Suprapubic skin (tissue), 4 donors: ENCODE measurements at regions not wholly inside any gene's neighbourhood (a gene's known extent, or its start where the extent isn't known, plus 50 kb on each side); places are given as distances from the start of the nearest gene placed in this dataset.

ENCODE experiments used
- DNase-seq, 2 donors: peaks; one replicate each; pipeline ENCODE4 v3.0.0-alpha.2; 2019; ENCODE audit warnings: low spot score in 2 of 2
- H3K27ac ChIP-seq: fragments of 200-600 bp; sonication (generic); one replicate; pipeline ENCODE4 v1.5.1; 2019
- H3K27me3 ChIP-seq: fragments of 200-600 bp; sonication (generic); one replicate; pipeline ENCODE4 v1.5.1; 2019
- H3K36me3 ChIP-seq: fragments of 200-600 bp; sonication (generic); one replicate; pipeline ENCODE4 v1.5.1; 2019
- H3K4me1 ChIP-seq: fragments of 200-600 bp; sonication (generic); one replicate; pipeline ENCODE4 v1.5.1; 2019
- H3K4me3 ChIP-seq: fragments of 200-600 bp; sonication (generic); one replicate; pipeline ENCODE4 v1.5.1; 2019; ENCODE audit warnings: mild to moderate bottlenecking
- H3K9me3 ChIP-seq: fragments of 200-600 bp; sonication (generic); one replicate; pipeline ENCODE4 v1.5.1; 2019
- CTCF ChIP-seq, 2 donors: fragments of 200-600 bp in 1 of 2; fragments of 450-650 bp in 1 of 2; sonication (generic) in 1 of 2; IDR thresholded peaks; one replicate each; pipeline ENCODE4 v1.5.1; 2016 to 2019; ENCODE audit warnings: antibody characterized with exemption in 2 of 2, mild to moderate bottlenecking in 1 of 2, moderate library complexity in 1 of 2
- EP300 ChIP-seq: sonication (generic); formaldehyde crosslinking; IDR thresholded peaks from one replicate; pipeline ENCODE4 v1.6.1; 2017; ENCODE audit warnings: antibody characterized with exemption
- POLR2A ChIP-seq, 2 donors: fragments of 450-650 bp; IDR thresholded peaks; one replicate each; pipeline ENCODE4 v1.6.1; 2017; ENCODE audit warnings: antibody characterized with exemption in 2 of 2, mild to moderate bottlenecking in 2 of 2, moderate library complexity in 2 of 2
- POLR2AphosphoS5 ChIP-seq, 3 donors: sonication (generic); formaldehyde crosslinking; IDR thresholded peaks; one replicate each; pipeline ENCODE4 v1.6.1; 2017; ENCODE audit warnings: antibody characterized with exemption in 3 of 3
- WGBS: methylation state at CpG from one replicate; pipeline ENCODE4 v1.1.5; 2018; 5-methylcytosine and 5-hydroxymethylcytosine counted together

- Histone ChIP-seq H3K27ac (no peak overlapping the region), H3K4me1 (peaks cover 25% of the 10 kb centered on the region), H3K9me3 (no peaks in the 10 kb centered on the region), H3K36me3 (no peaks in the 10 kb centered on the region), H3K4me3 (no peak overlapping the region), H3K27me3 (peaks cover 10% of the 10 kb centered on the region)
- 90% methylated on average over 26 of the region's 28 CpGs for WGBS
- DNase-seq, result peak in 1 of 2 donors; percentile 56
- TF ChIP-seq POLR2A (IDR thresholded peaks at IDR 0.05), result no peak
- no peak for TF ChIP-seq POLR2AphosphoS5 (IDR thresholded peaks at IDR 0.05)
- TF ChIP-seq EP300, result no peak
- TF ChIP-seq CTCF (IDR thresholded peaks at IDR 0.05), result no peak
Measured at GRCh38 chr17:77889866-77890760, 68.4 kb upstream of the TNRC6C start.

GRCh38 chr17:77890771-77891170 is 67.7 kb upstream of the TNRC6C start:
- no peak overlapping the region for H3K27ac ChIP-seq
- no peaks in the 10 kb centered on the region for H3K36me3 ChIP-seq
- H3K9me3 ChIP-seq, result no peaks in the 10 kb centered on the region
- DNase-seq, result peak in 1 of 2 donors; percentile 31
- TF ChIP-seq CTCF (IDR thresholded peaks at IDR 0.05) (no peak), POLR2AphosphoS5 (IDR thresholded peaks at IDR 0.05) (no peak), EP300 (no peak), POLR2A (IDR thresholded peaks at IDR 0.05) (no peak)
- peaks cover 10% of the 10 kb centered on the region for H3K27me3 ChIP-seq
- 94% methylated on average over 3 of the region's 3 CpGs for WGBS
- H3K4me3 ChIP-seq, result no peak overlapping the region
- peaks cover 25% of the 10 kb centered on the region for H3K4me1 ChIP-seq

DNA sequence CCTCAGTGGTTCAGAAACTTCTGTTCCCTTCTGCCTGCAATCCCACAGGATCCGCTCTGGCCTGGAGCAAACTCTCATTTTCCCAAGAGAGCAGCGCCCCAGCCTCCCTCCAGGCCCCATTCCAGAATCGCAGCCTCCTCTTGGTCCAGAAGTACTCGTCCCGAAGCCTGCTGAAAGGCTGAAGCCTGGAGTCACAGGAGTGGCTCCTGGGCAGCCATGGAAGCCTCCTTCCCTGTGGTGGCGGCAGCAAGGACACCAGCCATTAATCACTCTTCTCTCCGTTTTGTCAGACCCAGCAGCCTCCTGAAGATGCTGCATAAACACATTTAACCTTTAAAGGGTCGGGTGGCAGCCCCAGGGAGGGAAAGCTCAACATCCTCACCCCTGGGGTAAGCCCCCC is 66.9 kb upstream of the TNRC6C start:
- Histone ChIP-seq H3K36me3 (no peaks in the 10 kb centered on the region), H3K4me3 (no peak overlapping the region), H3K9me3 (no peaks in the 10 kb centered on the region), H3K27ac (no peak overlapping the region), H3K27me3 (peaks cover 6% of the 10 kb centered on the region), H3K4me1 (peaks cover 18% of the 10 kb centered on the region)
- WGBS, result 77% methylated on average over 8 of the region's 8 CpGs
- no peak for DNase-seq
- TF ChIP-seq CTCF (IDR thresholded peaks at IDR 0.05), result no peak
- TF ChIP-seq POLR2AphosphoS5 (IDR thresholded peaks at IDR 0.05), result no peak
- TF ChIP-seq EP300, result no peak
- no peak for TF ChIP-seq POLR2A (IDR thresholded peaks at IDR 0.05)

- H3K36me3 ChIP-seq, result no peaks in the 10 kb centered on the region
- 94% methylated on average over 7 of the region's 7 CpGs for WGBS
- H3K9me3 ChIP-seq, result no peaks in the 10 kb centered on the region
- TF ChIP-seq CTCF (IDR thresholded peaks at IDR 0.05), result no peak
- no peak for TF ChIP-seq EP300
- no peak for TF ChIP-seq POLR2A (IDR thresholded peaks at IDR 0.05)
- TF ChIP-seq POLR2AphosphoS5 (IDR thresholded peaks at IDR 0.05), result no peak
- H3K4me3 ChIP-seq, result no peak overlapping the region
- peaks cover 14% of the 10 kb centered on the region for H3K4me1 ChIP-seq
- no peak overlapping the region for H3K27ac ChIP-seq
- peaks cover 6% of the 10 kb centered on the region for H3K27me3 ChIP-seq
- DNase-seq, result peak in 1 of 2 donors; percentile 32
Measured at GRCh38 chr17:77892031-77892430, 66.5 kb upstream of the TNRC6C start.

GRCh38 chr17:77892469-77893143 is 65.9 kb upstream of the TNRC6C start:
- DNase-seq, result peak in 1 of 2 donors; percentile 57
- Histone ChIP-seq H3K36me3 (no peaks in the 10 kb centered on the region), H3K4me3 (no peak overlapping the region), H3K27me3 (peaks cover 6% of the 10 kb centered on the region), H3K9me3 (no peaks in the 10 kb centered on the region), H3K4me1 (peaks cover 8% of the 10 kb centered on the region), H3K27ac (no peak overlapping the region)
- WGBS, result 84% methylated on average over 9 of the region's 22 CpGs
- TF ChIP-seq POLR2AphosphoS5 (IDR thresholded peaks at IDR 0.05) (no peak), CTCF (IDR thresholded peaks at IDR 0.05) (no peak), POLR2A (IDR thresholded peaks at IDR 0.05) (no peak), EP300 (no peak)
